ENCODE measurements at regions not wholly inside any gene's neighbourhood (a gene's known extent, or its start where the extent isn't known, plus 50 kb on each side); places are given as distances from the start of the nearest gene placed in this dataset.

GRCh38 chr6:169969372-169970099 is 218.1 kb downstream of the ERMARD start:
- DNase-seq: no peak

- DNase-seq: no peak
These were observed 217.3 kb downstream of the ERMARD start for GRCh38 chr6:169968541-169969270.

- no peak for DNase-seq
These were observed 216.3 kb downstream of the ERMARD start for GRCh38 chr6:169967687-169968086.

GRCh38 chr6:169966312-169967181 is 215.1 kb downstream of the ERMARD start:
- no peak for DNase-seq

- DNase-seq: no peak
These were observed 214.4 kb downstream of the ERMARD start for GRCh38 chr6:169965657-169966311.

GRCh38 chr6:169965239-169965638 is 213.8 kb downstream of the ERMARD start:
- DNase-seq: no peak

GRCh38 chr6:169964486-169965180 is 213.2 kb downstream of the ERMARD start:
- DNase-seq: no peak

- DNase-seq: no peak
These were observed 212.3 kb downstream of the ERMARD start for GRCh38 chr6:169963581-169964297.

- no peak for DNase-seq
These were observed 211.4 kb downstream of the ERMARD start for GRCh38 chr6:169962604-169963469.

- DNase-seq: peak in 2 of 3 donors; percentile 55 to 81
These were observed 210.5 kb downstream of the ERMARD start for GRCh38 chr6:169961772-169962561.

GRCh38 chr6:169960886-169961611 is 209.6 kb downstream of the ERMARD start:
- no peak for DNase-seq

- no peak for DNase-seq
These were observed 209.1 kb downstream of the ERMARD start for GRCh38 chr6:169960521-169960885.

GRCh38 chr6:169960003-169960344 is 208.6 kb downstream of the ERMARD start:
- DNase-seq: no peak

GRCh38 chr6:169959136-169960002 is 207.9 kb downstream of the ERMARD start:
- peak in 1 of 3 donors; percentile 46 for DNase-seq

- DNase-seq: no peak
These were observed 207.1 kb downstream of the ERMARD start for GRCh38 chr6:169958510-169958909.

- DNase-seq: no peak
These were observed 206.0 kb downstream of the ERMARD start for GRCh38 chr6:169957351-169957963.

- no peak for DNase-seq
These were observed 205.2 kb downstream of the ERMARD start for GRCh38 chr6:169956580-169956979.

Data from muscle of back (tissue), 3 donors.